Uterus (tissue), 3 donors: ENCODE measurements at regions not wholly inside any gene's neighbourhood (a gene's known extent, or its start where the extent isn't known, plus 50 kb on each side); places are given as distances from the start of the nearest gene placed in this dataset.

Experiments used
- DNase-seq, 2 donors: peaks; one replicate each; pipeline ENCODE4 v3.0.0-alpha.2; 2019 to 2020
- H3K27ac ChIP-seq, 2 donors: fragments of 200-600 bp; sonication (generic); 1 replicate in 1 of 2; 2 replicates in 1 of 2; pipeline ENCODE4 v1.5.1; 2016 to 2018
- H3K27me3 ChIP-seq, 2 donors: fragments of 200-600 bp; sonication (generic); one replicate each; pipeline ENCODE4 v1.5.1; 2018 to 2019; ENCODE audit warnings: control low read depth in 1 of 2
- H3K36me3 ChIP-seq, 2 donors: fragments of 200-600 bp; sonication (generic); one replicate each; pipeline ENCODE4 v1.5.1; 2019; ENCODE audit warnings: control low read depth in 1 of 2
- H3K4me1 ChIP-seq, 2 donors: fragments of 200-600 bp; sonication (generic); one replicate each; pipeline ENCODE4 v1.5.1; 2018 to 2019; ENCODE audit warnings: control low read depth in 1 of 2
- H3K4me3 ChIP-seq, 2 donors: fragments of 200-600 bp; sonication (generic); 1 replicate in 1 of 2; 2 replicates in 1 of 2; pipeline ENCODE4 v1.5.1; 2018 to 2019; ENCODE audit warnings: mild to moderate bottlenecking in 1 of 2
- H3K9me3 ChIP-seq, 2 donors: fragments of 200-600 bp; sonication (generic); one replicate each; pipeline ENCODE4 v1.5.1; 2019; ENCODE audit warnings: control low read depth in 1 of 2
- POLR2A ChIP-seq, 2 donors: fragments of 450-650 bp; IDR thresholded peaks; one replicate each; pipeline ENCODE4 v1.6.1; 2016; ENCODE audit warnings: antibody characterized with exemption in 2 of 2, mild to moderate bottlenecking in 1 of 2, moderate library complexity in 1 of 2
- intact Hi-C: fragments of 100-400 bp; cut with DNase I; formaldehyde crosslinking; loops from one replicate; pipeline ENCODE4 v1.15.1; 2023; ENCODE audit warnings: low total_unique reads
- TF ChIP-seq, protein P1 (sequence below), 4 experiments: fragments of 200-600 bp in 2 of 4; fragments of 450-650 bp in 2 of 4; sonication (generic) in 2 of 4; IDR thresholded peaks; one replicate each; pipeline ENCODE4 v1.5.1; 2016 to 2019; ENCODE audit warnings: antibody characterized with exemption in 4 of 4, mild to moderate bottlenecking in 2 of 4, moderate library complexity in 1 of 4
- donor health status: DM: yes; HTN: yes; CAD: no.

DNA sequence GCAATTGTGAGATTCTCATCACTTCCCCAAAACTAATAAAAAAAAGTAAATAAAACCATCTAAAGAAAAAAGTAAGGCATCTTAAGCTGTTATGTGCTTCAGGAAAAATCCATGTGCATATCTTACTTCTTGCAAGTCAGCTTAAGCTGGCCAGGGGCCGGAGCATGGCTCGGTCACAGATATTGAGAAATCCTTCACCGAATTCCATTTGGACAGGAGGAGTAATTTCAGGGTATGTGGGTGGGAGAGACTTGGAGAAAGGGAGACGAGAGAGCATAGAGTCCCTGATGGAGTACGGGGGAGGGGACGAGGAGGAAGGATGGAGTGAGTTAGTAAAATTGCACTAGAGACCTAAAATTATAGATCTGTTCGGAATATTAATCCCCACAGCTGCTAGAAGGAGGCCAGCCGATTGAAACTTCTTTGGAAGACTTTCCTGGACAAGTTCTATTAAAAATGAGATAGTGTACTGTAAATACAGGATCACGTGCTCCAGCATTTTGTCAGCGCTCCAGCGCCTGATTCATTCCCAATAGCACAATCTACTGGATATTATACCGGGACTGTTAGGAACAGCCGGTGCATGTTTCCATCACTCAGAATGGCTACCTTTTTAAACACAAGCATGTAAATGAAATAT, 438.5 kb downstream of the ZNF516 start:
- Histone ChIP-seq H3K4me1 (no peaks in the 10 kb centered on the region), H3K27me3 (no peaks in the 10 kb centered on the region), H3K36me3 (no peaks in the 10 kb centered on the region), H3K27ac (peak overlapping the region in 1 of 2 donors; percentile 37), H3K9me3 (no peaks in the 10 kb centered on the region), H3K4me3 (no peak overlapping the region)
- no peak for TF ChIP-seq POLR2A (IDR thresholded peaks at IDR 0.05)
- TF ChIP-seq, protein P1, sequence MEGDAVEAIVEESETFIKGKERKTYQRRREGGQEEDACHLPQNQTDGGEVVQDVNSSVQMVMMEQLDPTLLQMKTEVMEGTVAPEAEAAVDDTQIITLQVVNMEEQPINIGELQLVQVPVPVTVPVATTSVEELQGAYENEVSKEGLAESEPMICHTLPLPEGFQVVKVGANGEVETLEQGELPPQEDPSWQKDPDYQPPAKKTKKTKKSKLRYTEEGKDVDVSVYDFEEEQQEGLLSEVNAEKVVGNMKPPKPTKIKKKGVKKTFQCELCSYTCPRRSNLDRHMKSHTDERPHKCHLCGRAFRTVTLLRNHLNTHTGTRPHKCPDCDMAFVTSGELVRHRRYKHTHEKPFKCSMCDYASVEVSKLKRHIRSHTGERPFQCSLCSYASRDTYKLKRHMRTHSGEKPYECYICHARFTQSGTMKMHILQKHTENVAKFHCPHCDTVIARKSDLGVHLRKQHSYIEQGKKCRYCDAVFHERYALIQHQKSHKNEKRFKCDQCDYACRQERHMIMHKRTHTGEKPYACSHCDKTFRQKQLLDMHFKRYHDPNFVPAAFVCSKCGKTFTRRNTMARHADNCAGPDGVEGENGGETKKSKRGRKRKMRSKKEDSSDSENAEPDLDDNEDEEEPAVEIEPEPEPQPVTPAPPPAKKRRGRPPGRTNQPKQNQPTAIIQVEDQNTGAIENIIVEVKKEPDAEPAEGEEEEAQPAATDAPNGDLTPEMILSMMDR (IDR thresholded peaks at IDR 0.05), result no peak
- intact Hi-C loops, result no loop called here
- DNase-seq, result peak; percentile 73 to 79

GRCh38 chr18:76055578-76055977, 439.5 kb downstream of the ZNF516 start:
- no peaks in the 10 kb centered on the region for H3K9me3 ChIP-seq
- H3K4me3 ChIP-seq, result no peak overlapping the region
- H3K27me3 ChIP-seq, result no peaks in the 10 kb centered on the region
- intact Hi-C loops, result no loop called here
- no peaks in the 10 kb centered on the region for H3K4me1 ChIP-seq
- H3K27ac ChIP-seq, result peak overlapping the region in 1 of 2 donors; percentile 59
- no peaks in the 10 kb centered on the region for H3K36me3 ChIP-seq
- TF ChIP-seq POLR2A (IDR thresholded peaks at IDR 0.05), result no peak
- TF ChIP-seq, protein P1 (IDR thresholded peaks at IDR 0.05), result no peak
- DNase-seq, result no peak

GRCh38 chr18:76055025-76055424, 440.0 kb downstream of the ZNF516 start:
- H3K27me3 ChIP-seq, result no peaks in the 10 kb centered on the region
- no peak overlapping the region for H3K27ac ChIP-seq
- no peaks in the 10 kb centered on the region for H3K4me1 ChIP-seq
- H3K4me3 ChIP-seq, result no peak overlapping the region
- intact Hi-C loops, result no loop called here
- no peak for DNase-seq
- TF ChIP-seq POLR2A (IDR thresholded peaks at IDR 0.05), result no peak
- TF ChIP-seq, protein P1 (IDR thresholded peaks at IDR 0.05), result no peak
- no peaks in the 10 kb centered on the region for H3K36me3 ChIP-seq
- no peaks in the 10 kb centered on the region for H3K9me3 ChIP-seq

DNA sequence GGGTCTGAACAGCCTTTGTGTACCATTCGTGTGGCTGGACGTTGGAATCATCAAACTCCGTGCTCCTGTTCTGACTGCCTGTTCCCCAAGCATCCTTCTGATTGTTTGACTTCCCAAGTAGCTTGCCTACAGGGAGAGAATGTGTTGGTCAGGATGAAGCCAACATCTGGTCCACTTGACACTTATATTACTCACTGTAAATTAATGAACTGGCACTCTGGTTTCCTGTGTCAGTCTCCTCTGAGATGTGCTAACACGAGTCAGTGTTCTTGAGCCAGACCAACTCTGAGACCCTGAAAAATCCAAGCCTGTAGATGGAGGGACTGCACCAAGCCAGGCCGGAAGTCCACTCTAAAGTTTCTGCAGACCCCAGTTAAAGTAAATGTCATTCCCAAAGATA, 440.9 kb downstream of the ZNF516 start:
- Histone ChIP-seq H3K4me3 (no peak overlapping the region), H3K27ac (no peak overlapping the region), H3K4me1 (no peaks in the 10 kb centered on the region), H3K9me3 (no peaks in the 10 kb centered on the region), H3K27me3 (no peaks in the 10 kb centered on the region), H3K36me3 (no peaks in the 10 kb centered on the region)
- TF ChIP-seq, protein P1 (IDR thresholded peaks at IDR 0.05), result no peak
- no peak for TF ChIP-seq POLR2A (IDR thresholded peaks at IDR 0.05)
- no peak for DNase-seq
- intact Hi-C loops, result no loop called here

- Histone ChIP-seq H3K4me1 (no peaks in the 10 kb centered on the region), H3K4me3 (no peak overlapping the region), H3K9me3 (no peaks in the 10 kb centered on the region), H3K27ac (no peak overlapping the region), H3K36me3 (no peaks in the 10 kb centered on the region), H3K27me3 (no peaks in the 10 kb centered on the region)
- DNase-seq, result no peak
- intact Hi-C loops, result no loop called here
- TF ChIP-seq, protein P1 (IDR thresholded peaks at IDR 0.05), result no peak
- no peak for TF ChIP-seq POLR2A (IDR thresholded peaks at IDR 0.05)
These were observed 441.5 kb downstream of the ZNF516 start for GRCh38 chr18:76053551-76053950.
